HCT116 (cell line): ENCODE measurements at regions not wholly inside any gene's neighbourhood (a gene's known extent, or its start where the extent isn't known, plus 50 kb on each side); places are given as distances from the start of the nearest gene placed in this dataset.

ENCODE experiments used
- ATAC-seq: fragments of 200-7000 bp; cut with Tn5 transposase; 2 replicates; pipeline ENCODE4 v1.9.1; 2020; ENCODE audit warnings: mild to moderate bottlenecking, moderate library complexity
- BruUV-seq: library from RNA; stranded (reverse); fragments of 400-500 nt; replicated peaks from 2 replicates; lab custom pipeline; 2021; lab: Mats Ljungman, UMichigan
- CTCF ChIA-PET: fragments of 300-600 bp; sonication (Branson Sonifier 250); formaldehyde crosslinking; loops from one replicate; lab custom pipeline; 2021; ENCODE audit warnings: antibody characterized with exemption; lab: Charles Lee
- POLR2A ChIA-PET: fragments of 300-600, 350-600 bp; sonication (Branson Sonifier 250); formaldehyde crosslinking; loops from one replicate; lab custom pipeline; 2021; ENCODE audit warnings: antibody characterized with exemption; lab: Charles Lee
- RAD21 ChIA-PET, 2 experiments: fragments of 300-600 bp; sonication (Branson Sonifier 250); formaldehyde crosslinking; loops; one replicate each; lab custom pipeline; 2023; ENCODE audit warnings: low total read pairs in 2 of 2; ENCODE audit not compliant: uncharacterized antibody in 2 of 2, unreplicated experiment in 2 of 2, low non-redundant PET in 1 of 2; lab: Charles Lee
- DNase-seq: peaks from one replicate; pipeline ENCODE4 v3.0.0-alpha.2; 2010; ENCODE audit warnings: low read depth, low spot score
- H2AFZ ChIP-seq: fragments of 200-600 bp; shearing (Covaris generic), sonication (generic); 2 replicates; pipeline ENCODE4 v1.6.1; 2017; ENCODE audit warnings: low read depth, mixed run types, mixed read lengths, antibody characterized with exemption, low read length; ENCODE audit not compliant: poor library complexity, severe bottlenecking
- H3K27ac ChIP-seq: 2 replicates; pipeline ENCODE4 v1.5.1; 2012; ENCODE audit warnings: low read depth, low read length
- H3K27me3 ChIP-seq: fragments of 200-600 bp; sonication (generic); 2 replicates; pipeline ENCODE4 v1.6.1; 2016; ENCODE audit warnings: mixed run types, low read length, mixed read lengths; ENCODE audit not compliant: insufficient read depth
- H3K36me3 ChIP-seq, 2 experiments: fragments of 200-500 bp in 1 of 2; fragments of 200-600 bp in 1 of 2; sonication (Bioruptor generic) in 1 of 2; sonication (generic) in 1 of 2; 2 replicates each; pipeline versions ENCODE4 v1.5.1 to v1.6.1; 2014 to 2016; ENCODE audit warnings: low read length in 2 of 2, inconsistent platforms in 1 of 2, mixed read lengths in 1 of 2, mixed run types in 1 of 2; ENCODE audit not compliant: insufficient read depth in 2 of 2, control insufficient read depth in 1 of 2
- H3K4me1 ChIP-seq, 2 experiments: fragments of 200-600 bp in 1 of 2; sonication (generic) in 1 of 2; 2 replicates each; pipeline versions ENCODE4 v1.5.1 to v1.6.1; 2012 to 2017; ENCODE audit warnings: low read length in 2 of 2, inconsistent platforms in 1 of 2, mild to moderate bottlenecking in 1 of 2, mixed read lengths in 1 of 2, mixed run types in 1 of 2, moderate library complexity in 1 of 2; ENCODE audit not compliant: insufficient read depth in 2 of 2, control insufficient read depth in 1 of 2
- H3K4me2 ChIP-seq: fragments of 200-600 bp; sonication (generic); 2 replicates; pipeline ENCODE4 v1.6.1; 2017; ENCODE audit warnings: mixed run types, low read length, mixed read lengths
- H3K4me3 ChIP-seq, 2 experiments: fragments of 200-600 bp in 1 of 2; sonication (generic) in 1 of 2; replicated peaks in 1 of 2; 2 replicates each; pipeline ENCODE4 v1.5.1; 2011 to 2016; ENCODE audit warnings: low read length in 2 of 2, control low read depth in 1 of 2, low read depth in 1 of 2, mild to moderate bottlenecking in 1 of 2, mixed read lengths in 1 of 2, mixed run types in 1 of 2
- H3K79me2 ChIP-seq: fragments of 200-600 bp; sonication (generic); 2 replicates; pipeline ENCODE4 v1.6.1; 2017; ENCODE audit warnings: mild to moderate bottlenecking, mixed run types, low read length, moderate library complexity, mixed read lengths; ENCODE audit not compliant: insufficient read depth
- H3K9ac ChIP-seq: fragments of 200-600 bp; sonication (generic); 2 replicates; pipeline ENCODE4 v1.6.1; 2016; ENCODE audit warnings: low read length, mixed read lengths
- H3K9me2 ChIP-seq: fragments of 200-600 bp; sonication (generic), shearing (Covaris generic); 2 replicates; pipeline ENCODE4 v1.6.1; 2017; ENCODE audit warnings: mixed run types, mild to moderate bottlenecking, moderate library complexity; ENCODE audit not compliant: insufficient read depth
- H3K9me3 ChIP-seq, 2 experiments: fragments of 200-500 bp in 1 of 2; fragments of 200-600 bp in 1 of 2; sonication (Bioruptor generic) in 1 of 2; sonication (generic) in 1 of 2; 2 replicates each; pipeline ENCODE4 v1.6.1; 2014 to 2017; ENCODE audit warnings: low read length in 2 of 2, mixed read lengths in 2 of 2, inconsistent platforms in 1 of 2, low read depth in 1 of 2, mild to moderate bottlenecking in 1 of 2, mixed run types in 1 of 2, moderate library complexity in 1 of 2; ENCODE audit not compliant: control insufficient read depth in 1 of 2, insufficient read depth in 1 of 2
- H4K20me1 ChIP-seq: fragments of 200-600 bp; sonication (generic), shearing (Covaris generic); 2 replicates; pipeline ENCODE4 v1.6.1; 2017; ENCODE audit warnings: mixed run types, mild to moderate bottlenecking, moderate library complexity; ENCODE audit not compliant: insufficient read depth
- ATF3 ChIP-seq: IDR thresholded peaks from 2 replicates; pipeline ENCODE4 v1.6.1; 2012
- CBX3 ChIP-seq: IDR thresholded peaks from 2 replicates; pipeline ENCODE4 v1.6.1; 2012; ENCODE audit warnings: low read depth
- CEBPB ChIP-seq: IDR thresholded peaks from 2 replicates; pipeline ENCODE4 v1.6.1; 2012; ENCODE audit warnings: low read depth
- CTCF ChIP-seq, 3 experiments: fragments of 200-600 bp in 1 of 3; sonication (generic) in 1 of 3; IDR thresholded peaks in 2 of 3; conservative IDR thresholded peaks in 1 of 3; 2 replicates each; pipeline ENCODE4 v1.5.1; 2012 to 2017; ENCODE audit warnings: low read depth in 2 of 3, low read length in 2 of 3, antibody characterized with exemption in 1 of 3, borderline replicate concordance in 1 of 3, control low read depth in 1 of 3, mild to moderate bottlenecking in 1 of 3, mixed read lengths in 1 of 3, mixed run types in 1 of 3, moderate library complexity in 1 of 3; ENCODE audit not compliant: insufficient read depth in 1 of 3
- EGR1 ChIP-seq: IDR thresholded peaks from 2 replicates; pipeline ENCODE4 v1.6.1; 2012; ENCODE audit warnings: low read depth
- ELF1 ChIP-seq: IDR thresholded peaks from 2 replicates; pipeline ENCODE4 v1.6.1; 2012; ENCODE audit warnings: low read depth, borderline replicate concordance
- EZH2 ChIP-seq: fragments of 200-600 bp; sonication (generic); IDR thresholded peaks from 2 replicates; pipeline ENCODE4 v1.6.1; 2017; ENCODE audit warnings: antibody characterized with exemption, mixed run types
- JUND ChIP-seq: IDR thresholded peaks from 2 replicates; pipeline ENCODE4 v1.6.1; 2012
- MAX ChIP-seq: IDR thresholded peaks from 2 replicates; pipeline ENCODE4 v1.6.1; 2012
- POLR2A ChIP-seq: IDR thresholded peaks from 2 replicates; pipeline ENCODE4 v1.7.0; 2011; ENCODE audit warnings: borderline replicate concordance; ENCODE audit not compliant: insufficient read depth, insufficient read length; ENCODE audit errors: extremely low read depth
- SRF ChIP-seq: IDR thresholded peaks from 2 replicates; pipeline ENCODE4 v1.6.1; 2012; ENCODE audit warnings: low read depth
- TCF7L2 ChIP-seq: IDR thresholded peaks from 2 replicates; pipeline ENCODE4 v1.7.0; 2011; ENCODE audit warnings: borderline replicate concordance, inconsistent platforms; ENCODE audit not compliant: insufficient read depth, insufficient read length; ENCODE audit errors: extremely low read depth
- intact Hi-C: fragments of 100-400 bp; cut with micrococcal nuclease; formaldehyde crosslinking; loops from 2 replicates; pipeline ENCODE4 v1.10.0; 2022

DNA sequence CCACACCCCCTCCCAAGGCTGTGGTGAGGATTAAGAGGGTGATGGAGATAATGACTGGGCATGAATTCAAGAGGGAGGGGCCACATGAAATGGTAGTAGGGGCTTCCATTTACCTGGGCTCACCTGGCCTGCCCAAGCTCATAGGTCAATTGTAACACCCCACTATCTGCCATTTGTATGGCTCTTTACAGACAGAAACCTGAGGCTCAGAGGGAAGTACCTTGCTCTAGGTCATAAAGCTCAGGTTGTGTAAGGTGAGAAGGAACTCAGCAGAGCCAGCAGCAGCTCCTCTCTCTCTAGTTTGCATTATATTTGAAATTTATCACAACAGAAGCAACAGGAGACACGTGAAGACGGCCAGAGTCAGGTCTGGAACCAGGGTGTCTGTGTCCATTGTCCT lies 133.4 kb upstream of the ALDH1B1 start (continued):
- TF ChIP-seq CTCF (IDR thresholded peaks at IDR 0.05 in 2 of 3, conservative IDR thresholded peaks at IDR 0.05 in 1 of 3; ENCODE audit: borderline replicate concordance in 1 of 3, insufficient read depth in 1 of 3, low read depth in 2 of 3, low read length in 2 of 3) (no peak), CEBPB (no peak), EGR1 (no peak), POLR2A (no peak), TCF7L2 (no peak), JUND (no peak), SRF (no peak), EZH2 (no peak)

- no peaks in the 10 kb centered on the region for H3K79me2 ChIP-seq
- intact Hi-C loops: no loop called here
- H2AFZ ChIP-seq: no peak overlapping the region
- RAD21 ChIA-PET: no interaction called here
- H3K27ac ChIP-seq: no peak overlapping the region
- no peaks in the 10 kb centered on the region for H4K20me1 ChIP-seq
- H3K9me3 ChIP-seq: no peaks in the 10 kb centered on the region
- H3K9me2 ChIP-seq: no peaks in the 10 kb centered on the region
- H3K4me3 ChIP-seq: no peak overlapping the region
- no peak overlapping the region for H3K9ac ChIP-seq
- no peak overlapping the region for H3K4me2 ChIP-seq
- TF ChIP-seq MAX (no peak), EGR1 (no peak), CBX3 (no peak), ATF3 (no peak), ELF1 (no peak), TCF7L2 (no peak), CTCF (IDR thresholded peaks at IDR 0.05 in 2 of 3, conservative IDR thresholded peaks at IDR 0.05 in 1 of 3; ENCODE audit: borderline replicate concordance in 1 of 3, insufficient read depth in 1 of 3, low read depth in 2 of 3, low read length in 2 of 3) (no peak), POLR2A (no peak)
- no peaks in the 10 kb centered on the region for H3K36me3 ChIP-seq
- DNase-seq (no peak), ATAC-seq (no peak)
- POLR2A ChIA-PET: no interaction called here
- no TSS peak for BruUV-seq
- CTCF ChIA-PET: no interaction called here
- H3K27me3 ChIP-seq: no peaks in the 10 kb centered on the region
- H3K4me1 ChIP-seq: no peaks in the 10 kb centered on the region
Measured at GRCh38 chr9:38257626-38258215, 134.8 kb upstream of the ALDH1B1 start.
